ENCODE measurements at regions not wholly inside any gene's neighbourhood (a gene's known extent, or its start where the extent isn't known, plus 50 kb on each side); places are given as distances from the start of the nearest gene placed in this dataset.

DNA sequence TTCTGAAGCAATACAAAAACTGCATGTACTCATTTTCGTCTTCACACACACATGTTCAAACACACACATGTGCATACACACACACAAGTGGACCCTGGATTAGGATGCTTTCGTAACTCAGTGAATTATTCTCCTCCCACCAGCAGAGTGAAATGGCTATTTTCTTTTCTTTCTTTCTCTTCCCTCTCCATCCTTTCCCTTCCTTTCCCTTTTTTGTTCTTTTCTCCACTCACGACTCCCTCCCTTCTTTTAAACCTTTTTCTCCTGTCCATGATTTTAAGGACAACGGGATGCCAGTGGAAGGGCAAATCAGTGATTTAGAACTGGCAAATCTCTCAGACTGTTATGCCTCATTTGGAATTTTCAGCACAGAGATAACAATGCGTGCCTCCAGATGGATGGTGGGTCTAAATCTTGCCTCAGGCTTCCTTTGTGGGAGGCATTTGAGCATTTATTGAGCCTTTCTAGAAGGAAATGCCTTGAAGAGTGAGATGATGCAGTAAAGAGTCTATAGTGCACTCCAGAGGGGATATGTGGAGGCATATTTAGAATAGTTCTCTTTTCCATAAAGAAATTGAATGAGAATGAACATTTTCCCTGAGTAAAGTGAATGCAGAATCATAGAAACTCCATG is 130.4 kb upstream of the SLC7A14 start:
- no peak for TF ChIP-seq POLR2AphosphoS5 (IDR thresholded peaks at IDR 0.05)
- TF ChIP-seq, protein P1, sequence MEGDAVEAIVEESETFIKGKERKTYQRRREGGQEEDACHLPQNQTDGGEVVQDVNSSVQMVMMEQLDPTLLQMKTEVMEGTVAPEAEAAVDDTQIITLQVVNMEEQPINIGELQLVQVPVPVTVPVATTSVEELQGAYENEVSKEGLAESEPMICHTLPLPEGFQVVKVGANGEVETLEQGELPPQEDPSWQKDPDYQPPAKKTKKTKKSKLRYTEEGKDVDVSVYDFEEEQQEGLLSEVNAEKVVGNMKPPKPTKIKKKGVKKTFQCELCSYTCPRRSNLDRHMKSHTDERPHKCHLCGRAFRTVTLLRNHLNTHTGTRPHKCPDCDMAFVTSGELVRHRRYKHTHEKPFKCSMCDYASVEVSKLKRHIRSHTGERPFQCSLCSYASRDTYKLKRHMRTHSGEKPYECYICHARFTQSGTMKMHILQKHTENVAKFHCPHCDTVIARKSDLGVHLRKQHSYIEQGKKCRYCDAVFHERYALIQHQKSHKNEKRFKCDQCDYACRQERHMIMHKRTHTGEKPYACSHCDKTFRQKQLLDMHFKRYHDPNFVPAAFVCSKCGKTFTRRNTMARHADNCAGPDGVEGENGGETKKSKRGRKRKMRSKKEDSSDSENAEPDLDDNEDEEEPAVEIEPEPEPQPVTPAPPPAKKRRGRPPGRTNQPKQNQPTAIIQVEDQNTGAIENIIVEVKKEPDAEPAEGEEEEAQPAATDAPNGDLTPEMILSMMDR (IDR thresholded peaks at IDR 0.05), result no peak
- TF ChIP-seq POLR2A (IDR thresholded peaks at IDR 0.05; ENCODE audit: low read depth), result no peak

Measured in esophagus muscularis mucosa (tissue), 3 donors.